Effector memory CD4-positive, alpha-beta T cell (primary cell): ENCODE measurements at regions not wholly inside any gene's neighbourhood (a gene's known extent, or its start where the extent isn't known, plus 50 kb on each side); places are given as distances from the start of the nearest gene placed in this dataset.

Source experiments
- DNase-seq, 3 donors: peaks; one replicate each; pipeline ENCODE4 v3.0.0-alpha.2; 2020
- H3K27ac ChIP-seq: 2 replicates; pipeline ENCODE4 v1.7.0; 2013; ENCODE audit warnings: mild to moderate bottlenecking, low read length, moderate library complexity; ENCODE audit not compliant: insufficient read depth, poor library complexity, severe bottlenecking
- H3K27me3 ChIP-seq: replicated peaks from 2 replicates; pipeline ENCODE4 v1.7.0; 2013; ENCODE audit warnings: mild to moderate bottlenecking, low read length; ENCODE audit not compliant: insufficient read depth, control insufficient read depth, poor library complexity, severe bottlenecking
- H3K36me3 ChIP-seq: 2 replicates; pipeline ENCODE4 v1.7.0; 2013; ENCODE audit warnings: mild to moderate bottlenecking, low read length, moderate library complexity; ENCODE audit not compliant: control insufficient read depth, insufficient read depth
- H3K4me1 ChIP-seq: 2 replicates; pipeline ENCODE4 v1.7.0; 2013; ENCODE audit warnings: low read length, mild to moderate bottlenecking; ENCODE audit not compliant: control insufficient read depth, insufficient read depth, poor library complexity, severe bottlenecking
- H3K4me3 ChIP-seq: 2 replicates; pipeline ENCODE4 v1.7.0; 2013; ENCODE audit warnings: low read length, low read depth, mild to moderate bottlenecking; ENCODE audit not compliant: insufficient read depth, poor library complexity, severe bottlenecking
- H3K9me3 ChIP-seq: 2 replicates; pipeline ENCODE4 v1.7.0; 2013; ENCODE audit warnings: mild to moderate bottlenecking, low read length, moderate library complexity; ENCODE audit not compliant: control insufficient read depth

GRCh38 chr2:196260546-196260945, 89.2 kb upstream of the STK17B start:
- no peaks in the 10 kb centered on the region for H3K27me3 ChIP-seq
- H3K4me3 ChIP-seq = peak overlapping the region; percentile 35
- no peak for DNase-seq
- H3K36me3 ChIP-seq = no peaks in the 10 kb centered on the region
- H3K9me3 ChIP-seq = no peaks in the 10 kb centered on the region
- peak overlapping the region; percentile 83 for H3K27ac ChIP-seq
- peaks cover 61% of the 10 kb centered on the region for H3K4me1 ChIP-seq

GRCh38 chr2:196262606-196263005, 91.2 kb upstream of the STK17B start:
- H3K4me1 ChIP-seq = peaks cover 70% of the 10 kb centered on the region
- peak overlapping the region; percentile 15 for H3K4me3 ChIP-seq
- no peaks in the 10 kb centered on the region for H3K9me3 ChIP-seq
- no peaks in the 10 kb centered on the region for H3K27me3 ChIP-seq
- H3K27ac ChIP-seq = peak overlapping the region; percentile 83
- no peaks in the 10 kb centered on the region for H3K36me3 ChIP-seq
- no peak for DNase-seq

- Histone ChIP-seq H3K36me3 (no peaks in the 10 kb centered on the region), H3K4me3 (peak overlapping the region; percentile 15), H3K9me3 (no peaks in the 10 kb centered on the region), H3K4me1 (peaks cover 70% of the 10 kb centered on the region), H3K27ac (peak overlapping the region; percentile 83), H3K27me3 (no peaks in the 10 kb centered on the region)
- DNase-seq = peak in 2 of 3 donors; percentile 25 to 32
These were observed 91.9 kb upstream of the STK17B start for GRCh38 chr2:196263181-196263747.

GRCh38 chr2:196266351-196266750, 95.0 kb upstream of the STK17B start:
- Histone ChIP-seq H3K9me3 (no peaks in the 10 kb centered on the region), H3K4me3 (no peak overlapping the region), H3K27me3 (no peaks in the 10 kb centered on the region), H3K27ac (no peak overlapping the region), H3K4me1 (peaks cover 59% of the 10 kb centered on the region), H3K36me3 (no peaks in the 10 kb centered on the region)
- DNase-seq = no peak

- DNase-seq = no peak
- H3K27ac ChIP-seq = peak overlapping the region; percentile 37
These were observed 95.5 kb upstream of the STK17B start for GRCh38 chr2:196266855-196267254.

GRCh38 chr2:196268025-196268424, 96.6 kb upstream of the STK17B start:
- Histone ChIP-seq H3K27ac (peak overlapping the region; percentile 37), H3K27me3 (no peaks in the 10 kb centered on the region), H3K9me3 (no peaks in the 10 kb centered on the region), H3K36me3 (no peaks in the 10 kb centered on the region), H3K4me3 (peak overlapping the region; percentile 16), H3K4me1 (peaks cover 44% of the 10 kb centered on the region)
- DNase-seq = no peak

More at GRCh38 chr2:196266855-196267254, 95.5 kb upstream of the STK17B start:
- Histone ChIP-seq H3K27me3 (no peaks in the 10 kb centered on the region), H3K36me3 (no peaks in the 10 kb centered on the region), H3K4me3 (no peak overlapping the region), H3K9me3 (no peaks in the 10 kb centered on the region), H3K4me1 (peaks cover 54% of the 10 kb centered on the region)

- peak overlapping the region; percentile 37 for H3K27ac ChIP-seq
- no peaks in the 10 kb centered on the region for H3K36me3 ChIP-seq
- no peak for DNase-seq
- no peaks in the 10 kb centered on the region for H3K9me3 ChIP-seq
- H3K27me3 ChIP-seq = no peaks in the 10 kb centered on the region
- peaks cover 43% of the 10 kb centered on the region for H3K4me1 ChIP-seq
- H3K4me3 ChIP-seq = peak overlapping the region; percentile 16
These were observed 97.4 kb upstream of the STK17B start for GRCh38 chr2:196268538-196269338.

GRCh38 chr2:196271795-196272194, 100.4 kb upstream of the STK17B start:
- H3K4me1 ChIP-seq = peaks cover 58% of the 10 kb centered on the region
- no peak overlapping the region for H3K27ac ChIP-seq
- H3K9me3 ChIP-seq = no peaks in the 10 kb centered on the region
- H3K4me3 ChIP-seq = no peak overlapping the region
- no peaks in the 10 kb centered on the region for H3K36me3 ChIP-seq
- no peak for DNase-seq
- H3K27me3 ChIP-seq = no peaks in the 10 kb centered on the region

- Histone ChIP-seq H3K27me3 (no peaks in the 10 kb centered on the region), H3K4me3 (no peak overlapping the region), H3K27ac (peak overlapping the region; percentile 46), H3K36me3 (no peaks in the 10 kb centered on the region), H3K9me3 (no peaks in the 10 kb centered on the region), H3K4me1 (peaks cover 41% of the 10 kb centered on the region)
- no peak for DNase-seq
These were observed 103.0 kb upstream of the STK17B start for GRCh38 chr2:196274387-196274809.

GRCh38 chr2:196275646-196276352, 104.4 kb upstream of the STK17B start:
- Histone ChIP-seq H3K27ac (peak overlapping the region; percentile 46), H3K27me3 (no peaks in the 10 kb centered on the region), H3K36me3 (no peaks in the 10 kb centered on the region), H3K9me3 (no peaks in the 10 kb centered on the region), H3K4me3 (peak overlapping the region; percentile 23), H3K4me1 (peaks cover 32% of the 10 kb centered on the region)
- DNase-seq = no peak
